OCI-LY3 (cell line): ENCODE measurements at regions not wholly inside any gene's neighbourhood (a gene's known extent, or its start where the extent isn't known, plus 50 kb on each side); places are given as distances from the start of the nearest gene placed in this dataset.

ENCODE experiments used
- CTCF ChIP-seq: fragments of 200-600, 300-600 bp; sonication (generic); IDR thresholded peaks from 2 replicates; pipeline ENCODE4 v1.5.1; 2014; ENCODE audit warnings: antibody characterized with exemption, low read length, low read depth
- EZH2phosphoT487 ChIP-seq: fragments of 200-600 bp; shearing (Covaris generic); IDR thresholded peaks from 2 replicates; pipeline ENCODE4 v1.6.1; 2018; ENCODE audit warnings: antibody characterized with exemption, mixed run types, low read depth

- TF ChIP-seq CTCF, result no peak
- TF ChIP-seq EZH2phosphoT487, result no peak
These were observed 141.3 kb downstream of the CPEB2 start for GRCh38 chr4:15143551-15143950.
